HG03159 (cell line): ENCODE measurements at regions not wholly inside any gene's neighbourhood (a gene's known extent, or its start where the extent isn't known, plus 50 kb on each side); places are given as distances from the start of the nearest gene placed in this dataset.
A peak's percentile ranks its signal among the peaks of the same experiment; 100 is the strongest.
"Not testable (repeated sequence)": the region's sequence is repeated elsewhere in the genome, so short reads cannot be mapped to it uniquely, and the experiment has no call there.

ENCODE experiments used
- ATAC-seq: cut with Tn5 transposase; IDR thresholded peaks from one replicate; pipeline ENCODE4 v1.9.1; 2021; ENCODE audit warnings: mild to moderate bottlenecking, moderate library complexity; ENCODE audit not compliant: unreplicated experiment

DNA sequence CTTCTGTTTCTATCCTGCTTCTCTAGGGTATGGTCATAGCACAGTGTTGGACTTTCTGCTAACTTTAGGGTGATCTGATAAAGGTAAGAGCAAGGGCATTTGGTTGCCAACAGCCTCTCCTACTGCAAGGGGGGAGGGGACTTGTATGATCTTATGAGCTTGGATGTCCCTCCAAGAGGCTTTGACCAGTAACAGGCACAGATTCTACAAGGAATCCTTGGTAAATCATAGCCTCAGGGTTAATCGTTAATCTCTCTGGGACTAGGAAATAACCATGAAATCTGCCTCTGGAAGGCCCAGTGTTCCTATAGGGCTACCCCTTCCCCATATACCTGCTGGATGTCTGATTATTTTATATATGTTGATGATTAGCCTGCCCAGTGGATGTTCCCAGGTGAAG lies 134.8 kb upstream of the TNFSF4 start:
- ATAC-seq, result no peak

DNA sequence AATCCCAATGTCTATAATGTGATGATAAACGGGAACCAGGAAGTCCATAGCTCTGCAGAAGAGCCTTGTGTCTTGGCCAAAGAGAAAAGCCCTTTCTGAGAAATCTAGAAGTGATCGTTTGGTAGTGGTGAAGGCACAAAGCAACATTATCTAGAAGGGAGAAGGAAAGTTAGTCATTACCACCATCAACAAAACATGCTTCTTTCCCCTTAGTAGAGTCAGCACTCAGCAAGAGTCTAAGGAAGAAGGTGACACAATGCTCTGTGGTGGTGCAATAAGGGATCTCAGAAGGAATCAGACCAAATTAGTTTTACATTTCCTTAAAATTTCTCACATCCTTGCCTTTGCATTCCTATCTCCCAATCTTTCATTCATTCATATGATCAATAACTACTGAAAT lies 134.4 kb upstream of the PRDX6 start:
- ATAC-seq, result no peak

DNA sequence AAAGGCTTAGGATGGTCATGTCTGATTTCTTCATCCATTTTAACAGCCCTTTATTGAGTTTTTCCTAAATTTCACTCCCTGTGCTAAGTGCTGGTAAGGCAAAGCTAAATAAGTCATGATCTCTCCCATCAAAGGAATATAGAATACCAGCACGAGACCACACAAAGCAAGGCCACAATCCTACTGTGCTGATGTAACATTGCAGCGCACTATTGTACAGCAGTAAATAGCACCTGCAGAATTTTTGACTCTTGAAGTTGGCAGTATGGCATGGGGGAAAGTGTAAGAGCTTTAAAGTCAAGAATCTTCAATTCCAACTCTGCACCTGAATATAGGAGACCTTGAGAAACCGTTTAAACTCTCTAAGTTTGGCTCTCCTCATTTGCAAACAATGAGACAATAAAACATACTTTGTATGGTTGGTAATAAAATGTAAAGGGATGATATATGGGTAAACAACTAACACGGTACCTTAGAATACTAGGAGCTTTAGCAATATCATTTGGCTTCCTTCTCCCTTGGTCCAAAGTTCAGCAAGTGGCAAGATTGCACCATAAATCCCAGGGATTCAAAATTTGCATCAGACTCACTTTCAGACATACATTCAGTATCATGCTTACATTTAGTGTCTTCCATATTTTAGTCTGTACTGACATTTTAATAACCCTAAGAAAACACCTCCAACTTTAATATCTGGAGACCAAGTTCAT lies 132.9 kb upstream of the PRDX6 start:
- no peak for ATAC-seq

DNA sequence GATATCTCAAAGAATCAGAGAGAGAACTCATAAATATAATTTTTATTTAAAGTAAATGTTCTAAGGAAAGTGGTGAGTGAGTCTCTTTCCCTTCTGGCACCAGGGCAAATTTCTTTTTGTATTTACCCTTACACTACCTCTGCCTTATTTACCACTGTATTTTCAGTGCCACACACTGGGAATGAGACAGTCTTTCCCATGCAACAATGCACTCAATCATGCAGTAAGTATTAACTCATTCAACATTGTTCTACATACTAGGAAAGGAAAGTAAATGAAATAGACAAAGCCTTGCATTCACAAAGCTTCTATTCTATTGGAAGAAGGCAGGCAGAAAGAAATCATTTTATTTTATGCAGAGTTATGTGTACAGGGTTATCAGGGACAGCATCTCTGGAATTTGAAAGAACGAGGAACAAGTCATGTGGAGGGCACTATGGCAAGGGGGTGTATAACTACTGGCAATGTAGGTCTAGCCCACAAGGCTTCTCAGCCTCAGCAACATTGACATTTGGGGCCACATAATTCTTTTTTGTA lies 129.8 kb upstream of the PRDX6 start:
- ATAC-seq, result no peak

DNA sequence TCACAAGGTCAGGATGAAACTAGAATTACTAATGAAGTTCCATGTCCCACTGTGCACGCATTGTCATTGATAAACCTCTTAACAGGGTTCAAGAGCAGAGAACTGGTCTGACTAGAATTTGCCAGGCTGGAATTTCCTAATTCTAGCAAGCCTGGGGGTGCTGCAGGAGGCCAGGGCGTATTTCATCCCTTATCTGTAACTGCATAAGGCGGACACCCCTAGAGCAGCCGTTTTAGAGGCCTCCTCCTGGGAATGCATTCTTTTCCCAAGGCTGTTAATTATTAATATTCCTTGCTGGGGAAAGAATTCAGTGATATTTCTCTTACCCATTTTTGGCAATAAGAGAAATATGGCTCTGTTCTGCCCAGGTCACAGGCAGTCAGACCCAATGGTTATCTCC lies 124.5 kb upstream of the PRDX6 start:
- ATAC-seq, result not testable (repeated sequence)

DNA sequence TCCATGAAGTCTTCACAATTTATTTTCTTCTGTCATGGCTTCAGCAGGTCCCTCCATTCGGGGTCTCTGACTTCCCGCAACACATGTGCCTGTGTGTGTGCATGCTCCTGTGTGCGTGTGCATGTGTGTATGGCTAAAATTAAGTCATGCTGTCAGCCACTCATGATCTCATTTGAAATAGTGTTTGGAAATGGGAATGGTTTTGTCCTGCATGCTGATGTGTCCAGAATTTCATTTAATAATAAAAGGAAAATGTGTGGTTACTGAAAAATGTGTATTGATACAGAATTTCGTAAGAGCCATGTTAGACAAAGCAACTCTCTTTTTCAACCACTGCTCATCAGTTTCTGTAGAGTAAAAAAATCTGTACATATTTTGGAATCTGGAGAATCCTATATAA lies 123.8 kb upstream of the PRDX6 start:
- no peak for ATAC-seq

DNA sequence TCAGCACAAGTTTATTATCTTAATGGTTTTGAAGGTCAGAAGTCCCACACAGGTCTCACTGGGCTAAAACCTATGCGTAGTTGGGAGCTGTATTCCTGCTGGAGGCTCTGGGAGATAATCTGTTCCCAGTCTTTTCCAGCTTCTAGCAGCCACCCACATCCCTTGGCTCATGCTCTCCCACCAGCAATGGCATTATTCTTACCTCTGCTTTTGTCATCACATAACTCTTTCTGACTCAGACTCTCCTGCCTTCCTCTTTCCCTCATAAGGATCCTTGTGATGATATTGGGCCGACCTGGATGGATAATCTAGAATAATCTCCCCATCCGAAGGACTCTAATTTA lies 122.2 kb upstream of the PRDX6 start:
- no peak for ATAC-seq

DNA sequence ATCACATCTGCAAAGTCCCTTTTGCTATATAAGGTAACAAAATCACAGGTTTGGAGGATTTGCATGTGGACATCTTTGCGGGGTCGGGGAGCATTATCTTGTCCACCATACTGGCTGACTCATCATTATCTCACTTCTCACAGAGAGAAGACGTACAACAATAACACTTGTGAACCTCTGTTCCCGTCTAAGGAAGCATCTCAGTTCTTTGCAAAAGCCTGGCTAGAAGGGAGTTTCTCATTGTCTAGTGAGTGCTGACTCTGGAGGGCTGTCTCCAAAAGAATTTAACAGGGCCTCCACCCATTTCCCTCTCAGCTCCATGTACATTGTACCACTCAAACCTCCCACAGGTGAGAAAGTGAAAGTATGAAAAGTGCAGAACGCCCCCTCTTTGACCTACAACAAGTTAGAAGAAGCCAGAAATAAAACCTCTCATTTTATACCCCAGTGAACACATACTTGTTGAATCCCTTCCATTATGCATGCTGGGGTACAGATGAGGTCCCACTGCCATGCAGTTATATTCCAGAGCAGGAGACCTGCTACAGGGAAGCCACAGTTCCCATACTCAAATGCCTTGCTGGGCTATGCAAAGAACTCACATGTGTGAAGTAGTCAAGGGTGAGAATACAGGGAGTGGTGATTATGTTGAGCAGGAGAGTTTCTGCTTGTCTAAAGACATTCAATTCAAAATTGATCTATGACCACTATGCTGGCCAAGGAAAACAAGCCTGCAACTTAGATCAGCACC lies 121.7 kb upstream of the PRDX6 start:
- ATAC-seq, result peak; percentile 64

DNA sequence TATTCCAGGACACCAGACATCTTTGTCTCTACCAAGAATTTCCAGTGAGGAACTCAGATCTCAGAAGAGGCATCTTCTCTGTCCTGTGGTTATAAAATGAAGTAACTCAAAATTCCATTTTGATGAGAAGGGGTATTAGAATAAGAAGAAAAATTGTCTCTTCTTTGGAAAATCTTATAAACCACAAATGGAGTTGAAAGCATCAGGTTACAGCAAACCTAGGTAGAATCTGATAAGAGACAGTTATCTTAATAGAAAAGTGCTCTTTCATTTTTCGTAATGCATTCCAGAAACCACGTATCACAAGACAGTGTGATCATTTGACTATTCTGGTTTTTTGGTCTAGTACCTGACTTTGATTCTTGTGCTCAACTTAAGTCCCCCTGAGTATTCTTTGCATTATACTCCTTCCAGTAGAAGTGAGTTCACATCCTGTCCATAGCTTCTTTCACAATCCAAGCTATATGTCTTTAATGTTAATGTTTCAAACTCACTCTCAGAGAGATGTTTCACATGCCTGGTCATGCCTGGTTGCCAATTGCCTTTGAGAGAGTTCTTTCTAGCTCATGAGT lies 120.9 kb upstream of the PRDX6 start:
- no peak for ATAC-seq

DNA sequence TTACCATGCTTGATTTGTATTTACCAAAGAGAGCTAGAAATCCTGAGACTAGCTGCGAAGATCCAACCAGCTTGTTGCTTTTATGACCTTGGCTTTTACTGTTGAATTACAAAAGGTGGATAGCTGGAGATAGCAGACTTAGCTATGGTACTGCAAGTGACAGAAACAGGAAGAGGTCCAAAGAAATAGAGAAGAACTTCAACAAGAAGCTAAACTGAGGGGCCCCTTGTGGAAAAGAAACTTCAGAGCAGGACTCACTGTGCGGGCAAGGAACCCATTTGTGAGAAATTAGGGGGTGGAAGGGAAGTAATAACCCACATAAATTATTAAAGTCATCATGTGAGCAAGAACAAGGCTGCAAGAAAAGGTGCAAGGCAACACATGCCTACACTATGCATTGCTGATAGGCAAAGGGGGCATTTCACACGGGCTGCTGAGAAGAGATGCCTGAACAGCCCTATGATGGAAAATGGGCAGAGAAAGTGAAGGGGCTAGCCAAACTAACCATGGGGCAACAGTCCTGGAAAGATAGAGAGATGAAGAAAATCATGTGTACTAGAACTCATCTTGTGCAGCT lies 116.6 kb upstream of the PRDX6 start:
- no peak for ATAC-seq

DNA sequence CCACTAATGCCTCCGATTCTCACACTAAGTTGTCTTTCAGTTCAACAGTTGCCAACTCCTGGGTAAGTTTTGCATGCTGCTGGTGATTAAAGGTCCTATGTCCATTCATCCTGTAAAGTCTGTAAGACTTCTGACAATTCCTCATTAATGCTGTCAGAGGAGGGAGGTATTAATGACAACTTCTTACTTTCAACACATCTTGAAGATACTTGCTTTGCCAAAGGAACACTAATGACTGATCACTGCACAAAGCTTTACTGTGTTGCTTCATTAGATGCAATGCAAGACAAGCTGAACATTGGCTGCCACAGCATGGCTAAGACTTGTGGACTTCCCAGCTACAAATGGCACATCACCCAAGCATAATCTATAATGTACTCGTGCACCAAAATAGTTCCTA lies 114.6 kb upstream of the PRDX6 start:
- no peak for ATAC-seq

DNA sequence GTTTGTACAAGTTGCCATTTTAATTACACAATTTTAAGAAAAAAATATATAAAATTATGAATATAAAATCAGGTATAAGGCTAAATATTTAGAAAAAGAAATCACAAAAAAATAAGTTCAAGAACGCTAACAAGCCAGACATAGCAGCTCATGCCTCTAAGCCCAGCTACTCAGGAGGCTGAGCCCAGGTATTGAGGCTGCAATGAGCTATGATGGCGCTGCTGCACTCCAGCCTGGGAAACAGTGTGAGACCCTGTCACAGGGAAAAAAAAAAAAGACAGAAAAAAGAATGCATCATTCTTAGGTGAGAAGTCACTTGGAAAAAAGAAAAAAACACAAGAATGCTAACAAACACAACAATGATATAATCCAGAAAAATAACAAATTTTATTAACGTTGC lies 112.3 kb upstream of the PRDX6 start:
- ATAC-seq, result no peak

DNA sequence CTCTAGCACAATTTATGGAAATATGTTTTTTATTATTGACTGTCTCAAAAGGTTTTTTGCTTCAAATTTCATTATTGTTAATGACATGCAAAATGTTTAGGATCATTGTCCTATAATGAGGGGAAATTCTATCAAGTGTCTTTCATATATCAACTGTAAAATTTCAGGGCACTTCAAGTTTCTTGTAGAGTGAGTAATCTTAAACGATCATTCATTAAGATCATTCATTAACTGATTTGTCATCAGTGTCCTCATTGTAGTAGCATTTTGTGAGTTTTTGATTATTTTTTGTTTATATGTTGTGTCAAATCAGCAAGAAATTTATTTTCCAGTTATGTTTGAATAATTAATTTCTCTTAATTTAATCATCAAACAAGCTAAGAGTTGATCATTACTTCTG lies 111.8 kb upstream of the PRDX6 start:
- ATAC-seq, result no peak

DNA sequence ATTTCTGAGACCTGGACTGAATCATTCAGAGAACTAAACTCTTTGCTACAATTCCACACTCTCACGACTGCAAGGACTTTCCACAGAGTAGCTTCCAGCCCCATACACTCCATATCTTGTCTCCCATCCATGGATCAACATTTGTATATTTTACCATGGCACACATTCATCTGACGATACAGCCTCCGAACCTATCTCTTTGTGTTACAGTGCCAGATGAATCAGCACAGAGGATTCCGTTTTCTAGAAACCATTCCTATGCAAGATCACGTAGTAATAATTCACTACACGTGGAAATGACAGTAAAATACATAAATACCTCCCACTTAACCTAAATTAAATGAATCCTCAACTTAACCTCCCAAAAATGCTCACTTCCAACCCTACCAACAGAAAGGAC lies 110.0 kb upstream of the PRDX6 start:
- no peak for ATAC-seq

DNA sequence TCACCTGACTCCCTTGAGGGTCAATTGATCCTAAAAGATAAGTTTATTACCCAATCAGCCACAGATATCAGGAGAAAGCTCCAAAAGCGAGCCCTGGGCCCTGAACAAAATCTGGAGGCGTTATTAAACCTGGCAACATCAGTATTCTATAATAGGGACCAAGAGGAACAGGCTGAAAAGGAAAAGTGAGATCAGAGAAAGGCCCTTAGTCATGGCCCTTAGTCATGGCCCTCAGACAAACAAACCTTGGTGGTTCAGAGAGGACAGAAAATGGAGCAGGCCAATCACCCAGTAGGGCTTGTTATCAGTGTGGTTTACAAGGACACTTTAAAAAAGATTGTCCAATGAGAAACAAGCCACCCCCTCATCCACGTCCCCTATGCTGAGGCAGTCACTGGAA lies 106.5 kb upstream of the PRDX6 start:
- ATAC-seq, result not testable (repeated sequence)

DNA sequence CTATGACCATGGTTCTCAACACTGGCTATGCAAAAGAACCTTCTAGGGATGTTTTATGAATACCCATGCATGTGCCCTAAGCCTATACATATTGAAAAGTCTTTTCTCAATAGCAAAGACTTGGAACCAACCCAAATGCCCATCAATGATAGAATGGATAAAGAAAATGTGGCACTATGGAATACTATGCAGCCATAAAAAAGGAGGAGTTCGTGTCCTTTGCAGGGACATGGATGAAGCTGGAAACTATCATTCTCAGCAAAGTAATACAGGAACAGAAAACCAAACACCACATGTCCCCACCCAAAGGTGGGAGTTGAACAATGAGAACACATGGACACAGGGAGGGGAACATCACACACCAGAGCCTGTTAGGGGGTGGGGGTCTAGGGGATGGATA lies 101.1 kb upstream of the PRDX6 start:
- not testable (repeated sequence) for ATAC-seq

DNA sequence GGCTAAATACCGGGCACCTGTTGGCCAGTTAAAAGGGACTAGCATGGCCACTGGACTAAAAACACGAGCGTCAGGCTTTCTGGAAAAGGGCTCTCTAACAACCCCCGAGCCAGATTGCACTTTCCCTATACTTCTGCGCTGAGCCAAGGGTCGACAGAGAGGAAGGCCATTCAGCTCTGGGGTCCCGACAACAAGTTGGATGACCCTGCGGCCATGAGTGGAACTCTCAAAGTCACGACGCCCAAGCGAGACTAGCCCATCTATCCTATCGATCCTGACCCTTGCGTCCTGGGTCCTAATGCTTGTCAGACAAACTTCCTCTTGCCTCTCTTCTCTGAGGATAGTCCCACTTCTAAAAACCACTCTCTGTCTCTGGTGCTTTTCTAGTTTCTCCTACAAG lies 99.9 kb upstream of the PRDX6 start:
- no peak for ATAC-seq

DNA sequence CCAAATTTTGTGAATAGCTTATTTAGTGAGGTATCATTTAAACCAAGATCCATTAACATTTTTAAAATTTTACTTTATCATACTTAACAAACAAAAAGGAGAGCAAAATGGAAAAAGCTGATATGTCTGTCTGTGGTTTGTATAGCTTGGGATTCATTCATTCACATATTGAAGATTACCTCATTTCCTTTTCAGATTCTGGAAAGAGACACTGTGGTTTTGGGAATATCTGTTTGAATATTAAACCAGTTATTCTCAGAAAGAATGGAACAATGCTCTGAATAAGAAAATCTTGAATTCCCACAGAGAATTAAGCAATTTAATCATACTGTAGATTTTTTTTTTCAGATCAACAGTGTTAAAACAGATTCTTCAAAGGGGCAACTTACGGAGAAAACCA lies 93.8 kb upstream of the PRDX6 start:
- ATAC-seq, result no peak

DNA sequence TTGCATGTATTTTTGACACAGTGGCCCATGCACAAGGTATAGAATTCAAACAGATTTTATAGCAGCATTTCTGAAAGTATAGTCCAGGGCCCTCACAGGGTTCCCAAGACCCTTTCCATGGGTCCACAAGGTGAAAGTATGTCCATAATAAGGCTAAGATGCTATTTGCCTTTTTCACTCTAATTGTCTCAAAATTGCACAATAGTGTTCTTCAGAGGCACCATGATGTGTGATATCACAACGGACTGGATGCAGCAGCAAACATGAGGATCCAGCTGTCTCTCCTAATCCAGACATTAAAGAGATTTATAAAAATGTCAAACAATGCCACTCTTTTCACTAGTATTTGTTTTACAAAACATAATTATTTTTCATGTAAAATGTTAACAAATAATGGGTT lies 88.8 kb upstream of the PRDX6 start:
- ATAC-seq, result no peak

DNA sequence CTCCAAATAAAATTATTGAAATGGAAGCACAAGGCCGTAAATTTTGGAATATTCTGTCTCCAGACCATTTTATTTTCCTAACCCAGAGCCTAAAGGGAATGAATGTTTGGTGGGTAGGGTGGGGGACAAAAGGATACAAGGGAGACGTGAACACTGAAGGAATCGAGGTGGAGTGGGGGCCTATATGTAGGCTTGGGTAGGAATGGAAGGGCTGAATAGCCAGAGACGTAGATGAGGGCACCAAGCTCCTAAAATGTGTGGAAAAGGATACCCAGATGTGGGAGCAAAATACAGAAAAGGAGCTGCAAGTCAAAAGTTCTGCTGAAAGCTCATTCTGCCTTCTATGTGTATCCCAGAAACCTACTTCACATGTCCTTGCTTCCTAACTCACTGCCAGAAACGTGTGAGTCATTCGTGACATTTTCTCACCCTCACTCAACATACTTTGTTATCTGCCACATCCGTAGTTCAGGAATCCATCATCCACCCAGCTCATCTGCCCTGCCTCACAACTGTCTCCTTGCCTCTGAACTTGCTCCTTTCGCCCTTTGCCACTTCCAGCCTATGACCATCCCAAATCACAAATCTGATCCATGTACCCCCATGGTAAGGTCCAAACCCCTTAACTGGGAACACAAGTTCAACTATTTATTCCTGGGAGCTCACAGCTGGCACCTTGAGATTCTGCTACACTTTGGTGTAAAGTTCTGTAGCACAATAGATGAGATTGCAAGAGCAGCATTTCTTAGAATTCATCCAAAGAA lies 84.1 kb upstream of the PRDX6 start:
- no peak for ATAC-seq

DNA sequence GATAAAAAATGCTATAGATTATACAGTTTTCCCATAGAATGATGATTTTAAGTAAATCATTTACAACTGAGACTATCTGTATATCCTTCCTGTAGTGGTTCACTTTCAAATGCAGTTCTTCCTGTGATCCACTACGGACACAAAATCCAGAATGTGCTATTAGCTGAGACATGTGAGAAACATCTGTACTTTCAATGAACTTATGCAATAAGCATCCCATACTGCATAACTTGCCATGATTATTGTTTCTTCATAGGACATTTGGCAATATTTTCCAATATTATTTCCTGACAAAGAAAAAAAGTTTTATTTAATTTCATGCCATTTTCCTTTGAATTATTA lies 83.5 kb upstream of the PRDX6 start:
- no peak for ATAC-seq
